SU-DHL-6 (cell line): ENCODE measurements at regions not wholly inside any gene's neighbourhood (a gene's known extent, or its start where the extent isn't known, plus 50 kb on each side); places are given as distances from the start of the nearest gene placed in this dataset.

Source experiments
- CTCF ChIP-seq: fragments of 200-600 bp; sonication (generic); IDR thresholded peaks from one replicate; pipeline ENCODE4 v1.5.1; 2017; ENCODE audit warnings: antibody characterized with exemption, mild to moderate bottlenecking, low read length, moderate library complexity; ENCODE audit not compliant: insufficient read depth, poor library complexity, severe bottlenecking
- EZH2phosphoT487 ChIP-seq: fragments of 200-600 bp; sonication (generic), shearing (Covaris generic); conservative IDR thresholded peaks from 2 replicates; pipeline ENCODE4 v1.6.1; 2018; ENCODE audit warnings: mild to moderate bottlenecking, antibody characterized with exemption, low read length, moderate library complexity, mixed read lengths

- no peak for TF ChIP-seq CTCF
- TF ChIP-seq EZH2phosphoT487: no peak
These were observed 64.3 kb upstream of the MORC3 start for GRCh38 chr21:36255663-36256062.
